Epithelial cell of prostate (primary cell): ENCODE measurements at regions not wholly inside any gene's neighbourhood (a gene's known extent, or its start where the extent isn't known, plus 50 kb on each side); places are given as distances from the start of the nearest gene placed in this dataset.
"Not testable (repeated sequence)": the region's sequence is repeated elsewhere in the genome, so short reads cannot be mapped to it uniquely, and the experiment has no call there.

Experiments
- DNase-seq: peaks from one replicate; pipeline ENCODE4 v3.0.0-alpha.2; 2011; ENCODE audit warnings: low read depth, low spot score
- H3K27ac ChIP-seq: fragments of 450-650 bp; 2 replicates; pipeline ENCODE4 v1.5.1; 2017; ENCODE audit warnings: mild to moderate bottlenecking

DNA sequence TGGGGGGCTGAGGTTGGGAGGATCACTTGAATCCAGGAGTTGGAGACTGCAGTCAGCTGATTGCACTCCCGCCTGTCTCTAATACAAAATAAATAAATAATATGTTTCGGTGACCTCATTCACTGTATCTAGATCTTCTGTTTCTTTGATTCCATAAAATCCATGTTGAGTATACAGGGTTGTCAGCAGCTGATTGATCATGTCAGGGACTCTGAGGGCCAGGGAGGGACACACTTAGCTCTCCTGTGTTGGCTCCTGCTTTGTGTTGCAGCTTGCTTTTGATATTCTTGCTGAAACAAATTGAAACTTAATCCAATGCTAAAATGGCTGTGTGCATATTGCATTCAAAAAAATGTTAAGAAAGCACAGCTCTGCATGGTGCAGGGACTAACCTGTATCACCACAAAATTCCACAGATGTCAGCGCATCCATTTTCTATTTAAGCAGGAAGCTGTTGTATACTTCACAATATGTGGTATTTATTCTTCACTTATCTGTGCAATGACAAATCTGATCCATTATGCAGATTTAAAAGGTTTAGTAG is 454.5 kb downstream of the CDH11 start:
- H3K27ac ChIP-seq: no peak overlapping the region
- DNase-seq: no peak

DNA sequence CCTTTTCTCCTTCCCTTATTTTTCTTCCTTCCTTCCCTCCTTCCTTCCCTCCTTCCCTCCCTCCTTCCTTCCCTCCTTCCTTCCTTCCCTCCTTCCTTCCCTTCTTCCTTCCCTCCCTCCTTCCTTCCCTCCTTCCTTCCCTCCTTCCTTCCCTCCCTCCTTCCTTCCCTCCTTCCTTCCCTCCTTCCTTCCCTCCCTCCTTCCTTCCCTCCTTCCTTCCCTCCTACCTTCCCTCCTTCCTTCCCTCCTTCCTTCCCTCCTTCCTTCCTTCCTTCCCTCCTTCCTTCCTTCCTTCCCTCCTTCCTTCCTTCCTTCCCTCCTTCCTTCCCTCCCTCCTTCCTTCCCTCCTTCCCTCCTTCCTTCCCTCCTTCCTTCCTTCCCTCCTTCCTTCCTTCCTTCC is 459.6 kb downstream of the CDH11 start:
- not testable (repeated sequence) for DNase-seq, H3K27ac ChIP-seq

DNA sequence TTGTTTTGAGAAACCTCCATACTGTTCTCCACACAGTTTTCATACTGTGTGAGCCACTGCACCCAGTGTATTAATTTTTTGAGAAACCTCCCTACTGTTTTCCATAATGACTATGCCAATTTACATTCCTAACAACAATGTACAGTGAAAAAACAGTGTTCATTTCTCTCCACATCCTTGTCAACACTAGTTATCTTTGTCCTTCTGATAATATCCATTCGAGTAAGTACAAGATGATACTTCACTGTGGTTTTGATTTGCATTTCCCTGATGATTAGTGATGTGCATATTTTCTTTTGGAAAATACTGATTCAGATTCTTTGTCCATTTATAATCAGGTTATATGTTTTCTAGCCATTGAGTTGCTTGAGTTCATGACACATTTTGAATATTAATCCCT is 462.0 kb downstream of the CDH11 start:
- no peak for DNase-seq

DNA sequence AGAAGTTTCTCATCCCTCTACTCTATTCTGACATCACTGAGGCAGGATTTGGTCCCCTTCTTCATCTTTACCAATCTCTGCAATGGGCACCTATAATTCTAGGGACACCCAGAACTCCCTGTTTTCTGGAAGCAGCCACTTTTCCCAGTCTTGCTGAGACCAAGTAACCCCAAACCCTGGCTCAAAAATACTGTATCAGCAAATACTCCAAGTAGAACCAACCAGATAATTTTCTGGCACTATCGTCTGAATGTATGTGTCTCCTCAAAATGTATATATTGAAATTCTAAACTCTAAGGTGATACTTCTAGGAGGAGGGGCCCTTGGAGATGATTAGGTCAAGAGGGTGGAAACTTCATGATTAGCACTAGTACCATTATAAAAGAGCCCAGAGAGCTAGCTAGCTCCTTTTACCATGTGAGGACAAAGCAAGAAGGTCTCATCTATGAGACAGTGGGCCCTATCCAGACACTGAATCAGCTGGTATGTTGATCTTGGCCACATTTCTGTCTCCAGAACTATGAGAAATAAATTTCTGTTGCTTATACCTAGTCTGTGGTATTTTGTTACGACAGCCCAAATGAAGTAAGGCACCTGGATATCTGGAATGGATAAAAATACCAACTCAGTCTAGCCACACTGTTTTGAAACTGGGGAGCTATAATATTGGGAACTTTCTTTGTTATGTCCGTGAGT is 464.4 kb downstream of the CDH11 start:
- peak; percentile 12 for DNase-seq
- no peak overlapping the region for H3K27ac ChIP-seq

More for the DNA sequence above, 462.0 kb downstream of the CDH11 start:
- H3K27ac ChIP-seq: no peak overlapping the region

DNA sequence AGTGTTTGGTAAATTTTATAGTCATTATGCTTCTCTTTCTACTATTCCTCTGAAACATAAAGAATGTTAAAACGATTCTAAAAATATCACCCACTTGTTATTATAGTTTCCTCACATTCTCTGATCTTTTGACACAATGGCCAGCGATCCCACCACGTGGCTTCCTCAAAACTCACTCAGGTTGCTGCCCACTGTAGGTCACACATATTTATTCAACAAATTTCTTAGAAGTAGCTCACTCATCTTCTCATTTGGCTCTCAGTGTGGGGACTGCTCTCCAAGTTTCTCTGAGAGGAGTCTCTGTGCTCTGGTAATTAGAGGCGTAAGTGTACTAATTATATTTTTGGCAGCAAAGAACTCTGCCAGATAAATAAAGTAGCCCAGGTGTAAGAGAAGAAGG is 465.4 kb downstream of the CDH11 start:
- no peak for DNase-seq
- H3K27ac ChIP-seq: no peak overlapping the region

DNA sequence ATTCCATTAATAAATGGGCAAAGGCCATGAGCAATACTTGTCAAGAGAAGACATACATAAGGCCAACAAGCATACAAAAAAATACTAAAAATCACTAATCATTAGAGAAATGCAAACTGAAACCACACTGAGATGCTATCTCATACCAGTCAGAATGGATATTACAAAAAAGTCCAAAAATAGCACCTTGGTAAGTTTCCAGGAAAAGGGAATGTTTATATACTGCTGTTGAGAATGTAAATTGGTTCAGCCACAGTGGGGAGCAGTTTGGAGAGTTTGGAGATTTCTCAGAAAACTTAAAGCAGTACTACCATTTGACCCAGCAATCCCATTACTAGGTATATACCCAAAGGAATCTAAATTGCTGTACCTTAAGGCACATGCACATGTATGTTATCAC is 467.7 kb downstream of the CDH11 start:
- no peak for DNase-seq
- no peak overlapping the region for H3K27ac ChIP-seq

DNA sequence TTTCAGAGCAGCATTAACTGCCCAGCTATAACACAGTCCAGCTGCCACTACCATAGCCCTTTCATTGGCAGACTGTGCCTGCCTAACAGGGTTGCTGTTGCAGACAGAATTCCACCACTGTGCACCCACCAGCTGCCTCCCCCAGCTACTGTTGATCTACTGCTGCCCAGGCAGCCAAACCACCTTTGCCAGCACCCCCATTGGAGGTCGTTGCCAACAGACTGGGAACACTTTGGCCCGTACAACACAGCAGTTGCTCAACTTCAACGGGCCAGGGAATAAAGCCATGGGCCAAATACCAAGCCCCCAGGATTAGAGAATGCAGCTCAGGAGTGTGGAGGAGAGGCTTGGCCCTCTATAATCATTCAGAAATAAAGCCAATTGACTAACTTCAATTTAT is 473.6 kb downstream of the CDH11 start:
- no peak overlapping the region for H3K27ac ChIP-seq
- no peak for DNase-seq

DNA sequence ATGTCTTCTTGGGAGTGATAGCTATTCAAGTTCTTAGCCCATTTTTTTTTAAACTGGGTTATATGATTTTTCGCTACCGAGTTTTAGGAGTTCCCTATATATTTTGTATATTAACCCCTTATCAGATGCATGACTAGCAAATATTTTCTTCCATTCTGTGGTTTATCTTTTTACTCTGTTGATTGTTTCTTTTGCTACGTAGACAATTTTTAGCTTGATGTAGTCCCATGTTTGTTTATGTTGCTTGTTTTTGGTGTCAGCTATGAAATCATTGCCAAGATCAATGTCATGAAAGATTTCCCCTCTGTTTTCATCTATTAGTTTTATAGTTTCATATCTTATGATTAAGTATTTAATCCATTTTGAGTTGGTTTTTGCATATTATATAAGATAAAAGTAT is 480.5 kb downstream of the CDH11 start:
- no peak for DNase-seq
- no peak overlapping the region for H3K27ac ChIP-seq

DNA sequence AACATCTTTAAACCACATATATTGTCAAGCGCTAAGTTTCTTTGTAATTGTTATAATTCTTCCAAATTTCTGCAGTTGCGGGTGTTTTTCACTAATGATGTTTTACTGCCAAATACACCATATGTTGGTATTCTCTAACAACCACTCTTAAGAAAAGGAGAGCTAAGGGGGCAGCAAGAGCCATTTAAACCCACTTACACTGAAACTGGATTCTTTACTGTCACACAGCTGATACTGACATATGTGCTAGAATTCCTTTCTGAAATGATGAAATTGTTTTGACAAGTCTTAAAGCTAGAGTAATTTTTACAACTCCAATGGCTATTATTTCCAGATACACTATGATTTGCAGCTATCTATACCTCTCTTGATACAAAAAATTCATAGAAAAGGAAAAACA is 483.1 kb downstream of the CDH11 start:
- no peak overlapping the region for H3K27ac ChIP-seq
- DNase-seq: no peak

DNA sequence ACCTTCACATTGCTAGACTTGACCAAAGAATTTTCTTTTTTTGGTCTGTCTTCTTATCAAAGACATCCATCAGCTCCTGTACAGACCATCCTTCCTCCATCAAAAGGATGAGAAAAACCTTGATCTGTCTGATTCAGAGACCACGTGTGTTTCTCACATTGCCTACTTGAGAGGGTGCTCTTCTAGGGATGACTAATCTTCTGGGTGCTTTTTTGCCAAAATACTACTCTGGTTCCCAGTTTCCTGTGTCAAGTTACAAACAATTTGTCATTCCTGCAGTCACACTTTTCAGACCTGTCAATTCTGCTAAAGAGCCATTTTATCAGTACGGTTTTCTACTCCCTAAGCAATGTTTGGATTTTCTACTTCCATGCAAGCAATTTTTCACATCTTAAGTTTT is 492.2 kb downstream of the CDH11 start:
- H3K27ac ChIP-seq: no peak overlapping the region
- no peak for DNase-seq

DNA sequence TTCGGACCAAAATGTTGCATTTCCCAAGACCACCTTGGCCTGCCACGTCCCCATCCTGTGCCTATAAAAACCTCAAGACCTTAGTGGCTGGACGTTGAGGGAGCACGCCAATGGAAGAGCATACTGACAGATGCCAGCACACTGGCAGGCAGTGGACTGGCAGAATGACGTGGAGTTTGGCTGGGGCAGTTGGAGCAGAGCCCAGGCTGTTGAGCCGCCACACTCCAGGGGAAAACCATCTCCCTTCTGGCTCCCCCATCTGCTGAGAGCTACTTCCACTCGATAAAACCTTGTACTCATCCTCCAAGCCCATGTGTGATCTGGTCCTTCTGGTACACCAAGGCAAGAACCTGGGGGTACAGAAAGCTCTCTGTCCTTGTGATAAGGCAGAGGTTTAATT is 494.1 kb downstream of the CDH11 start:
- no peak for DNase-seq
- H3K27ac ChIP-seq: no peak overlapping the region

DNA sequence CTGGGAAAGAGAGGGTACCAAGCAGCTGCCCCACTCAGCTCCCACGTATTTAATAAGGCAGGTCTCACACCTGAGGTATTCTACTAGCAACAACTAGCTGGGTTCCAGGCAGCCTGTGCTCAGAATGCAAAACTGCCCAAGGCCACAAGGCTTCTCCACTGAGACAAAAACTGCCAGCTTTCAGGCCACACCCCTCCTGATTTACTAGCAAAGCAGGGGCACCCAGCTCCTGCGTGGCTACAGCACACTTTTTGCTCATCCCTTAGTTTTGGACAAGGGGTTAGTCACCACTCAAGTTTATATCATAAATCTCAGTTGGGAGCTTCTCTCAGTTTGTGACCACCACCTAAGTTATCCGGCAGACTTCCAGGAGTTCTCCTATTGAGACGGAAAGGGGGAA is 494.6 kb downstream of the CDH11 start:
- no peak for DNase-seq
- no peak overlapping the region for H3K27ac ChIP-seq

DNA sequence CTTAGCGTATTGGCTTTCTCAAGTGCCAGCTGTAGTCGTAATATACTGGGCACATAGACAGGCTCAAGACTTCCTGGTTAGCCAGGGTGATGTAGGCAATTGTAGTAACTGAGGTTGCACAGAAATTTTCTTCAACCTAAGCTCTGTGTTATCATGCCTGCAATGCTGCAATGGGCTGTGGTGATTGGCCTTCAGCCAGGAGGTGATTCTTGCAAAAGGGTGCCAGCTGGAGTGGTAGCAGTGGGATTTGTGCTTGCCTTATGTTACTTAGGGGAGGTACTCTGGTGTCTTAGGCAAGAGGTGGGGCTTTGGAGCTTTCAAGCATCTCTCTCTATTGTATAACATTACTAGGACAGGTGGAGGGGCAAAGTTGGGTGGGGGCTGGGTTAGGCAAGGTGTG is 495.1 kb downstream of the CDH11 start:
- H3K27ac ChIP-seq: no peak overlapping the region
- no peak for DNase-seq

DNA sequence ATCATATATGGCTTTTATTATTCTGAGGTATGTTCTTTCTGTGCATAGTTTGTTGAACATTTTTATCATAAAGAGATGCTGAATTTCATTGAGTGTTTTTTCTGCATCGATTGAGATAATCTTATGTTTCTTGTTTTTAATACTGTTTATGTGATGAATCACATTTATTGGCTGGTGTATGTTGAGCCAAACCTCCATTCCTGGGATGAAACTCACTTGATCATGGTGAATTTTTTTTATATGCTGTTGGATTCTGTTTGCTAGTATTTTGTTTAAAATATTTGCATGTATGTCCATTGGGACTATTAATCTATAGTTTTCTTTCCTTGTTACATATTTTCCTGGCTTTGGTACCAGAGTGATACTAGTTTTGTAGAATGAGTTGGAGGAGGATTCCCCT is 500.2 kb downstream of the CDH11 start:
- no peak overlapping the region for H3K27ac ChIP-seq
- DNase-seq: no peak

DNA sequence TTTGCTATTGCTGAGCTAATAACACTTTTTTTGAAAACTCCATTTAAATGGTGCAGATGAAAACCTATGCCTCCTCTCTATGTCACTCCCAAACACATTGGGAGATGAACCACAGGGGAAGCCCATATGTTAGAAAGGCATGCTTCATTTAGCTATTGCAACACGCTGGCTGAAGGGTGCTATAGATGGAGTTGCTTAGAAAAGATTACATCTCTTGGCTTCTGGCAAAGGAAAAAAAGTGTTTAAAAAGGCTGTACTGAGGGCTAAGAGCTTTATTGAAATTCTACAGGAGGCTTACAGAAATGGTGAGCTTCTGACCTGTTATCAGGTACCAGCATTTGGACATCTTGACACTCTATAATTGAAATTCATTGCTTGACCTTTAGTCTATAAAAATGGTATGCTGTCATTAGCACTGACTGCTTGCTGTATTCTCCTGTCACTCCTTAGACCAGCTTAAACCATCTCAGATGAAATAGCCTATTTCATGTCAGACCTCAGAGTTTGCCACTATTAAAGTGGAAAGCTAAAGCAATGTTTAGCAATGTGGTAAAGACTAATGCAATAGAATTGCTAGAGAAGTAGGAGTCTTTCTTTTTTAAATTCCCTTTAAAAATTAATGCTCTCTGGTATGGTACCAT is 503.9 kb downstream of the CDH11 start:
- DNase-seq: no peak
- H3K27ac ChIP-seq: no peak overlapping the region

DNA sequence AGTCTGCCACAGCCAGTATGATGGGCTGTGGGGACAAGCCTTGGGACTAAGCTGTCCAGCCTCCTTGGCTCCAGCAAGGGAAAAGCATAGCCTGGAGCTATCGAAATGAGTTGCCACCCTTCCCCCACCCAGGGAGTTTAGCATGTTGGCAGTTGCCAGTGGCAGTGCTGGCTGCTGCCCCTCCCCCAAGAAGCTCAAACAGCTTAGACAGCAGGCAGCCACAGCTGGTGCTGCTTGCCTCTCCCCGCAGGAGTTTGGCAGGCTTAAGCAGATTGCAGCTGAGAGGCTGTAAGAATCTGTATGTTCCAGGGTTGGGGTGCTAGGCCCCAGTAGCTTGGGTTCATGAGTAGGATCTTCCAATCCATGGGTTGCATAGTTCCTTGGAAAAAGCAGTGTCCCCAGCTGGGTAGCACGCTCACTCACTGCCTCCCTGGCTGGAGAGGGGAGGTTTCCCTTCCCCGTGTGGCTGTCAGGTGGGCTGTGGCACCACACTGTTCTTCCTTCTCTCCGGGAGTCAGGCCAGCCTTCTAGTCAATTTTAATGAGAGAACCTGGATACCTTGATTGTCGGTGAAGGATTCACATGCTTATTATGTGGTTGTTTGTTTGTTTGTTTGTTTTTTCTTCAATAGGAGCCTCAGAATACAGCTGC is 506.1 kb downstream of the CDH11 start:
- H3K27ac ChIP-seq: no peak overlapping the region
- DNase-seq: no peak

DNA sequence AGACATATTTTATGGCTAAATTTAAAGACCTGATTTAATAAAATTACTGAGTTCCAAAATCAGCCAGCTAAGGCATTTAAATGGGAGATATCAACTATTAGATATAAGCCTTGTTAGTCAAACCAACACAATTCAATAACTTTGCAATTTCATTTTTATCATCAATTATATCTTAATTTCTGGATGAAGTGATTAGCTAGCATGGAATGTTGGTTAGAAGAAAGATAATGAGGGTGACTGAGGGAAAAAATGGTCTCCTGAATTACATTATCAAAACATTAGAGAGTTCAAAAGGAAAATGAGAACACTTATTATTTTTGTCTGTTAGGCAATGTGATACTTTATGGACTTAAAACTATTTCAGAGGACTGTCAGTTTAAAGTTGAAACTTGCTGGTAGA is 525.7 kb downstream of the CDH11 start:
- no peak for DNase-seq
- H3K27ac ChIP-seq: no peak overlapping the region

DNA sequence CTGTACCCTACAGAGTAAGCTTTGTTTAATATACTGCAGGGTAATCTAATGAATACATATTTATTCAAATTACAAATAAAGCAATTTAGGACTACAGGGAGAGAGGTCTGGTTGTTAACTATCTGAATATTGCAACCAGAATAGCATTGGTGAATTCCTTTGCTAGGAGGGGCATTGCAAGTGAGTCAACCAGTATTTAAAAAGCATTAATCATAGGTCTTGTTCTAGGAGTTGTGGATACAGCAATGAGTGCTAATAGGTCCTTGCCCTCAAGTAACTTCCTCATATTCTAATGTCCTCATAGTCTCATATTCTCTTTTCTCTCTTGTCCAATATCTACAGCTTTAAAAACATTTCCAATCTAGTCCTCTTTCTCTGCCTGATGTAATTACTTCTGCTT is 531.4 kb downstream of the CDH11 start:
- H3K27ac ChIP-seq: peak overlapping the region; percentile 77

DNA sequence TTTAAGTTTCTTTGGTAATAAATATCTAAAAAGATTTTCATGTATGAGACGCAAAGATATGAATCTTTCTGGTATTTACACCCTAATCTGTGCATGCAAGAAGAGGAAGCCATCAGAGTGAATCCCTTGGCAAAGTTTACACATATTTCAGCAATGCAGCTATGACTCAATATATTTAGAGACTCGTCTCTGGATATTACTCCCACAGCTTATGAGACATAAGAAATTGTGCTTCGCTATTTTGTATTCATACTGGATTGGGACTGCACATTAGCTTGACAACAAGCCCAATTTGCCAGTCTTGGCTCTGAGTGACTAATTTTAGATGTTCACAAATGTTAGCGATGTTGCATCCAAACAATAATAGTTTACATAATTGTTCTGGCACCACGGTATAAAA is 532.0 kb downstream of the CDH11 start:
- H3K27ac ChIP-seq: peak overlapping the region; percentile 77
- peak; percentile 53 for DNase-seq

More for the DNA sequence above, 531.4 kb downstream of the CDH11 start:
- DNase-seq: peak; percentile 62

DNA sequence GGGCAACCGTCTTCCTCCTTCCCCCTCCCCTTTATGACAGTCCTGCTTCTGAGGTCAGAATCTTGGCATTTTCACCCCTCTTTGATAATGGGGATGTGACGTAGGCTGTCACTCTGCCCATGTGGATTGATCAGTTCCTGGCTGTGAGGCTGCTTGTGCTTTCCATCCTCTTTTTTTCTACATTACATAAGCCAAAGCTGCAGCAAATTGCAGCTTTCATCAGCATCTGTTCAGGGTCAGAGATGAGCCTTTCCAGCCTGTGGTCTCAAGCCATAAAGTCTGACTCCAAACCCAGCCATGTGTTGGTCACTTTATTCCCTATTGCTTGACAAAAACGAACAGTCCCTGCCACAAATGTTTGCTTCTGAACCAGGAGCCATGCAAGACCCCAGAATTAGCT is 535.1 kb downstream of the CDH11 start:
- DNase-seq: no peak
- H3K27ac ChIP-seq: no peak overlapping the region

DNA sequence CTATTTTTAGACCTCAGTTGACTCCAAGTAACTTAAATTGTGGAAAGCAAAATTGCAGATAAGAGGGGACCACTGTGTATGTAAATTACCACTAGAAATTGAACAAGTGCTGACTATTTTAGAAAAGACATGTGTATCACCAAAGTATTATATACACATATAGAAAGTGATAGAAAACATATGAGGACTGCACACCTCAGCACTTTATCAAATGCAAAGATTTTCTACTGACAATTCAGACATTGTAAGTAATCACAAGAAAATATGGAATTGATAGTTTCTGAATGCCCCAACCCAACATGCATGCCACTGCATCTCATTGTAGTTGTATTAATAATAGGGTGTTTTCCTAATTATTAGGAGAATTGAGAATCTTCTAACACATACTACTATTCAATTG is 536.5 kb downstream of the CDH11 start:
- DNase-seq: no peak

More for the DNA sequence above, 536.5 kb downstream of the CDH11 start:
- no peak overlapping the region for H3K27ac ChIP-seq
